Neural progenitor cell (in vitro differentiated cells): ENCODE measurements at regions not wholly inside any gene's neighbourhood (a gene's known extent, or its start where the extent isn't known, plus 50 kb on each side); places are given as distances from the start of the nearest gene placed in this dataset.

Experiments used
- DNase-seq: peaks from one replicate; pipeline ENCODE4 v3.0.0-alpha.2; 2016; ENCODE audit warnings: low spot score
- H2AFZ ChIP-seq: fragments of 200-600 bp; sonication (generic); replicated peaks from 2 replicates; pipeline ENCODE4 v1.6.1; 2016; ENCODE audit warnings: antibody characterized with exemption
- H3F3A ChIP-seq: fragments of 200-600 bp; sonication (generic); 2 replicates; pipeline ENCODE4 v1.6.1; 2016; ENCODE audit warnings: antibody characterized with exemption, low read depth
- H3K27ac ChIP-seq: fragments of 200-600 bp; sonication (generic); 2 replicates; pipeline ENCODE4 v1.5.1; 2016; ENCODE audit warnings: mild to moderate bottlenecking
- H3K27me3 ChIP-seq: fragments of 200-600 bp; sonication (generic); 2 replicates; pipeline ENCODE4 v1.6.1; 2016; ENCODE audit warnings: mild to moderate bottlenecking, moderate library complexity
- H3K36me3 ChIP-seq: fragments of 200-600 bp; sonication (generic); 2 replicates; pipeline ENCODE4 v1.5.1; 2016
- H3K4me1 ChIP-seq: fragments of 200-600 bp; sonication (generic); 2 replicates; pipeline ENCODE4 v1.6.1; 2016; ENCODE audit warnings: mixed run types
- H3K4me2 ChIP-seq: fragments of 200-600 bp; sonication (generic); 2 replicates; pipeline ENCODE4 v1.6.1; 2016
- H3K4me3 ChIP-seq: fragments of 200-600 bp; sonication (generic); 2 replicates; pipeline ENCODE4 v1.5.1; 2016
- H3K79me2 ChIP-seq: fragments of 200-600 bp; sonication (generic); 2 replicates; pipeline ENCODE4 v1.6.1; 2016; ENCODE audit warnings: low read depth
- H3K9ac ChIP-seq: fragments of 200-600 bp; sonication (generic); 2 replicates; pipeline ENCODE4 v1.6.1; 2016
- H3K9me3 ChIP-seq: fragments of 200-600 bp; sonication (generic); 2 replicates; pipeline ENCODE4 v1.5.1; 2016; ENCODE audit warnings: low read depth
- H4K20me1 ChIP-seq: fragments of 200-600 bp; sonication (generic); 2 replicates; pipeline ENCODE4 v1.6.1; 2016; ENCODE audit warnings: low read depth
- H3K27ac Mint-ChIP-seq: 3 replicates; pipeline ENCODE4 v1.8.0; 2021; ENCODE audit warnings: mixed read lengths
- H3K27me3 Mint-ChIP-seq: 2 replicates; pipeline ENCODE4 v1.8.0; 2022; ENCODE audit warnings: low read depth, mild to moderate bottlenecking, inconsistent platforms, moderate library complexity, mixed read lengths; ENCODE audit not compliant: insufficient read depth
- H3K36me3 Mint-ChIP-seq: 3 replicates; pipeline ENCODE4 v1.8.0; 2021; ENCODE audit warnings: mixed read lengths
- H3K4me1 Mint-ChIP-seq: 3 replicates; pipeline ENCODE4 v1.8.0; 2021; ENCODE audit warnings: mixed read lengths
- H3K4me3 Mint-ChIP-seq: 3 replicates; pipeline ENCODE4 v1.8.0; 2021; ENCODE audit warnings: mild to moderate bottlenecking, moderate library complexity, mixed read lengths
- H3K9me3 Mint-ChIP-seq: 3 replicates; pipeline ENCODE4 v1.8.0; 2020; ENCODE audit warnings: mixed read lengths
- EZH2 ChIP-seq: fragments of 200-600 bp; sonication (generic); IDR thresholded peaks from 2 replicates; pipeline ENCODE4 v1.6.1; 2017; ENCODE audit warnings: antibody characterized with exemption, mild to moderate bottlenecking, moderate library complexity
- EZH2phosphoT487 ChIP-seq: fragments of 200-600 bp; sonication (generic); IDR thresholded peaks from 2 replicates; pipeline ENCODE4 v1.6.1; 2017; ENCODE audit warnings: antibody characterized with exemption
- TF ChIP-seq, protein P1 (sequence below): fragments of 200-600 bp; sonication (generic); IDR thresholded peaks from 2 replicates; pipeline ENCODE4 v1.5.1; 2017; ENCODE audit warnings: antibody characterized with exemption, mild to moderate bottlenecking

DNA sequence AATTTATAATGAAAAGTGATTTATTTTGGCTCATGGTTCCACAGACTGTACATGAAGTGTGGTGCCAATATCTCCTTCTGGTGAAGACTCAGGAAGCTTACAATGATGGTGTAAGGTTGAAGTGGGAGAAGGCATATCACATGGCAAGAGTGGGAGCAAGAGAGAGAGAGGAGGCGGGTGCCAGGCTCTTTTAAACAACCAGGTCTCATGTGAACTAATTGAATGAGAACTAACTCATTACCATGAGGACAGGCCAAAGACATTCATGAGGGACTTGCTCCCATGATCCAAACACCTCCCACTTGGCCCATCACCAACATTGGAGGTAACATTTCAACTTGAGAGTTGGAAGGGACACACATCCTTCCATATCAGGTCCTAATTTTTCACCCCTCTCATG, 155.2 kb downstream of the SLC38A4 start:
- no peak overlapping the region for H3K4me2 ChIP-seq
- H3F3A ChIP-seq, result no peaks in the 10 kb centered on the region
- Mint-ChIP-seq H3K36me3 (no peaks in the 10 kb centered on the region), H3K4me3 (no peak overlapping the region), H3K9me3 (no peaks in the 10 kb centered on the region), H3K27ac (no peak overlapping the region), H3K4me1 (no peaks in the 10 kb centered on the region), H3K27me3 (peaks cover 2% of the 10 kb centered on the region)
- no peaks in the 10 kb centered on the region for H3K27me3 ChIP-seq
- TF ChIP-seq, protein P1, sequence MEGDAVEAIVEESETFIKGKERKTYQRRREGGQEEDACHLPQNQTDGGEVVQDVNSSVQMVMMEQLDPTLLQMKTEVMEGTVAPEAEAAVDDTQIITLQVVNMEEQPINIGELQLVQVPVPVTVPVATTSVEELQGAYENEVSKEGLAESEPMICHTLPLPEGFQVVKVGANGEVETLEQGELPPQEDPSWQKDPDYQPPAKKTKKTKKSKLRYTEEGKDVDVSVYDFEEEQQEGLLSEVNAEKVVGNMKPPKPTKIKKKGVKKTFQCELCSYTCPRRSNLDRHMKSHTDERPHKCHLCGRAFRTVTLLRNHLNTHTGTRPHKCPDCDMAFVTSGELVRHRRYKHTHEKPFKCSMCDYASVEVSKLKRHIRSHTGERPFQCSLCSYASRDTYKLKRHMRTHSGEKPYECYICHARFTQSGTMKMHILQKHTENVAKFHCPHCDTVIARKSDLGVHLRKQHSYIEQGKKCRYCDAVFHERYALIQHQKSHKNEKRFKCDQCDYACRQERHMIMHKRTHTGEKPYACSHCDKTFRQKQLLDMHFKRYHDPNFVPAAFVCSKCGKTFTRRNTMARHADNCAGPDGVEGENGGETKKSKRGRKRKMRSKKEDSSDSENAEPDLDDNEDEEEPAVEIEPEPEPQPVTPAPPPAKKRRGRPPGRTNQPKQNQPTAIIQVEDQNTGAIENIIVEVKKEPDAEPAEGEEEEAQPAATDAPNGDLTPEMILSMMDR, result no peak
- TF ChIP-seq EZH2, result no peak
- no peak for TF ChIP-seq EZH2phosphoT487
- no peak overlapping the region for H2AFZ ChIP-seq
- no peaks in the 10 kb centered on the region for H4K20me1 ChIP-seq
- H3K79me2 ChIP-seq, result no peaks in the 10 kb centered on the region
- DNase-seq, result no peak
- H3K36me3 ChIP-seq, result no peaks in the 10 kb centered on the region
- H3K4me1 ChIP-seq, result no peaks in the 10 kb centered on the region
- no peak overlapping the region for H3K9ac ChIP-seq
- no peaks in the 10 kb centered on the region for H3K9me3 ChIP-seq
- H3K4me3 ChIP-seq, result no peak overlapping the region
- H3K27ac ChIP-seq, result no peak overlapping the region

DNA sequence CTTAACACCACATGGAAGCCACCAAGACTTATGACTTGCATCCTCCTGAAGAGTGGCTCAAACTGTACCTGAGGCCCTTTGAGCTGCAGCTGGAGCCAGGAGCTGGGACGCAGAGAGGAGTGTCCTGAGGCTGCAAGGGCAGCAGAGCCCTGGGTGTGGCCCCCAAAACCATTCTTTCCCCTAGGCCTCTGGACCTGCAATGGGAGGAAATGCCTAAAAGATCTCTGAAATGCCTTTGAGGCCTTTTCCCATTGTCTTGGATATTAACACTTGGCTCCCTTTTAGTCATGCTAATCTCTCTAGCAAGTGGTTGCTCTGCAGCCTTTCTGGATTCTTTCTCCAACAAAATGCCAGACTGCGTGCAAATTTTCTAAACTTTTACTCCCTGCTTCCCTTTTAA, 156.1 kb downstream of the SLC38A4 start:
- Mint-ChIP-seq H3K4me3 (no peak overlapping the region), H3K27ac (no peak overlapping the region)
- no peak overlapping the region for H3K27ac ChIP-seq

DNA sequence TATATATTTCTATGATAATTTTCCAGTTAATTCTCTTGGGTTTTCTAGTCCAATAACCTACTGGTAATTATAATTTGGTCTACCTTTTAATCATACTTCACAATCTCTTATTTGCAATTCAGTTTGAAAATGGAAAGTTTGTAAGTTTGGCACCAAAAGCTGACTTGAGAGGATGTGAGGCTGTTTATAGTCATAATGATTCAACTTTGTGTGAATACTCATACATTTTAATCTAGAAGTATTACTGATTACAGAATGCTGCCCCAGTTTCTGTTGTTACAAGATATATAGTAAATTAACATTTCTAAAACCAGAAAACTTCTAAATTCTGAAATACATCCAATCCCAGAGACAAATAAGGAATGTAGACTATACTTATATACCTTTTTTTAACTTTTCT, 158.2 kb downstream of the SLC38A4 start:
- Histone ChIP-seq H3K4me3 (no peak overlapping the region), H3K27ac (no peak overlapping the region), H3K79me2 (no peaks in the 10 kb centered on the region), H3K9me3 (no peaks in the 10 kb centered on the region), H2AFZ (no peak overlapping the region), H3K27me3 (no peaks in the 10 kb centered on the region), H3K4me2 (no peak overlapping the region), H4K20me1 (no peaks in the 10 kb centered on the region), H3K9ac (no peak overlapping the region), H3K36me3 (no peaks in the 10 kb centered on the region), H3K4me1 (no peaks in the 10 kb centered on the region), H3F3A (no peaks in the 10 kb centered on the region)
- TF ChIP-seq, protein P1, result no peak
- no peak for TF ChIP-seq EZH2phosphoT487
- no peak for TF ChIP-seq EZH2
- DNase-seq, result no peak
- no peaks in the 10 kb centered on the region for H3K9me3 Mint-ChIP-seq
- H3K4me1 Mint-ChIP-seq, result peaks cover 6% of the 10 kb centered on the region
- H3K36me3 Mint-ChIP-seq, result no peaks in the 10 kb centered on the region
- H3K4me3 Mint-ChIP-seq, result no peak overlapping the region
- H3K27me3 Mint-ChIP-seq, result no peaks in the 10 kb centered on the region
- no peak overlapping the region for H3K27ac Mint-ChIP-seq

More for the DNA sequence above, 156.1 kb downstream of the SLC38A4 start:
- Histone ChIP-seq H2AFZ (no peak overlapping the region), H3K9ac (no peak overlapping the region), H3K4me1 (no peaks in the 10 kb centered on the region), H3K9me3 (no peaks in the 10 kb centered on the region), H3K79me2 (no peaks in the 10 kb centered on the region), H3K4me3 (no peak overlapping the region), H3K36me3 (no peaks in the 10 kb centered on the region), H3F3A (no peaks in the 10 kb centered on the region), H3K27me3 (no peaks in the 10 kb centered on the region), H3K4me2 (no peak overlapping the region), H4K20me1 (no peaks in the 10 kb centered on the region)
- Mint-ChIP-seq H3K4me1 (peaks cover 4% of the 10 kb centered on the region), H3K36me3 (no peaks in the 10 kb centered on the region), H3K27me3 (peaks cover 2% of the 10 kb centered on the region), H3K9me3 (no peaks in the 10 kb centered on the region)
- no peak for DNase-seq
- TF ChIP-seq, protein P1, result no peak
- TF ChIP-seq EZH2phosphoT487 (no peak), EZH2 (no peak)
